NT2/D1 (cell line): ENCODE measurements at regions not wholly inside any gene's neighbourhood (a gene's known extent, or its start where the extent isn't known, plus 50 kb on each side); places are given as distances from the start of the nearest gene placed in this dataset.
"Not testable (repeated sequence)": the region's sequence is repeated elsewhere in the genome, so short reads cannot be mapped to it uniquely, and the experiment has no call there.

ENCODE experiments used
- DNase-seq: peaks from one replicate; pipeline ENCODE4 v3.0.0-alpha.2; 2011; ENCODE audit warnings: low read depth, low spot score
- H3K27me3 ChIP-seq: 2 replicates; pipeline ENCODE4 v1.6.0; 2011; ENCODE audit warnings: mild to moderate bottlenecking; ENCODE audit not compliant: insufficient read length, insufficient read depth
- H3K36me3 ChIP-seq: 2 replicates; pipeline ENCODE4 v1.6.1; 2011; ENCODE audit warnings: mild to moderate bottlenecking, low read length, mixed read lengths; ENCODE audit not compliant: insufficient read depth, insufficient read length
- H3K4me1 ChIP-seq: 2 replicates; pipeline ENCODE4 v1.5.1; 2011; ENCODE audit not compliant: insufficient read depth, insufficient read length
- H3K4me3 ChIP-seq: 2 replicates; pipeline ENCODE4 v1.5.1; 2011; ENCODE audit warnings: low read depth; ENCODE audit not compliant: insufficient read length
- H3K9ac ChIP-seq: 2 replicates; pipeline ENCODE4 v1.6.0; 2011; ENCODE audit warnings: low read depth; ENCODE audit not compliant: insufficient read length
- H3K9me3 ChIP-seq: 2 replicates; pipeline ENCODE4 v1.5.1; 2011; ENCODE audit warnings: mild to moderate bottlenecking, low read length; ENCODE audit not compliant: insufficient read depth
- SUZ12 ChIP-seq: IDR thresholded peaks from 2 replicates; pipeline ENCODE4 v1.6.1; 2011; ENCODE audit not compliant: insufficient read length, insufficient read depth; ENCODE audit errors: extremely low read depth
- YY1 ChIP-seq: IDR thresholded peaks from 2 replicates; pipeline ENCODE4 v1.6.1; 2011; ENCODE audit not compliant: insufficient read length, insufficient read depth
- ZNF274 ChIP-seq: IDR thresholded peaks from 2 replicates; pipeline ENCODE4 v1.6.1; 2011; ENCODE audit warnings: mild to moderate bottlenecking, low read depth, low read length

DNA sequence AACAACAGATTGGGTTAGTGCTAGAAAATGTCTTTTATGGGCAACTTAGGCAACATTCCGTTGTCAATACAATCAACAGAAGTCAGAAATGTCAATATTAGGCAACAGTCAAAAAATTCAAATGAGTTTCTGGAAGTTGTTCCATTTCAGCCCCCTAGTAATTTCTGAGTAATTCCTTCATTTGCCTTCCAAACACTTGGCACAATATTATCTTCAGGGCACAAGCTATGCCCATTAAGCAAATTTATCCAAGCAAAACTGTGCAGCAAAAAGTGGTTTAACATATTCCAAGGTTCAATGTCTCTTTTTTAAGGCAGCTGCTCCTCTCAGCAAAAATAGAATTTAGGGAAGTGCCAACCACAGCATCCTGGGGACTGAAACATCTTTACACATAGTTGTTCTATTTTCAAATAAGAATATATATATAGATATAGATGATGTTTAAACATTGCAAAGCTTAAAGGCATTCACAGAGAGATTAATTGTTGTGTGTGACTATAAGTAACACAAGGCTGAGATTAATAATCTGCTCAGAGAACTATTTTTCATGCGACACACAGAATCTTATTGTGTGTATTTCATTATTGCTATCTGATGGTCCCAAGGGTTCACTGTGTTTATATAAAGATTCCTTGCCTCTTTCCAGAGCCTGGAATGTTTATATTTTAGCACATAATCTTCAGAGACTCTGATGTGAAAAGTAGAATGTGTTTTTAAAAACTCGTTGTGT lies 75.2 kb upstream of the ADTRP start:
- TF ChIP-seq ZNF274, result no peak
- no peak for TF ChIP-seq SUZ12
- TF ChIP-seq YY1, result no peak
- H3K4me1 ChIP-seq, result no peaks in the 10 kb centered on the region
- H3K9ac ChIP-seq, result no peak overlapping the region
- no peak overlapping the region for H3K4me3 ChIP-seq
- H3K36me3 ChIP-seq, result no peaks in the 10 kb centered on the region
- no peaks in the 10 kb centered on the region for H3K27me3 ChIP-seq
- DNase-seq, result no peak
- no peaks in the 10 kb centered on the region for H3K9me3 ChIP-seq

DNA sequence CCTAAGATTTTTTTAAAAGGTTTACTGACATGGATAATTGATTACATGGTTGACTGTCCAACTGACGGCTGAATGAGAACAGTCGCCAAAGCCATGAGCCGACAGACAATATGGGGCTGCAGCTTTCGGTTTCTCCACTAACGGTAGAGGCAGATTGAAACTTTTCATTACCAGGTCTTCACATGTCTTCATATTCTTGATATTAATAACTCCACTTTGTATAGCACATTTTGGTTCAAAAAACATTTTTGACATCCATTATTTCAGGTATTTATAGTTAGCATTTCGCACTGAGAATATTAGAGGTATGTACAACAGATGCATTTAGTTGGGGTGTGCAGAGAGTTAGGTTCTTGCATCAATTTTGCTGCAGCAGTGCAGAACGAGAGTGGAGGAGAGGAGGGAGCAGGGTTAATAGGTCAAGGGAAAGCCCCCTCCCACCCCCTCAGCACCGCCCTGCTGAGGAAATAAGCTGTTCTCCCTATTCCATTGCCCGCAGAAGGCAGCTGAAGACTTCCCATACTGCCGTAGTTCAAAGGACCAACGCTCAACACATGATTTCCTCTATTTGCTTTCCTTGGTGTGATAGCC lies 73.6 kb upstream of the ADTRP start:
- no peaks in the 10 kb centered on the region for H3K36me3 ChIP-seq
- no peaks in the 10 kb centered on the region for H3K27me3 ChIP-seq
- no peak overlapping the region for H3K9ac ChIP-seq
- TF ChIP-seq ZNF274 (no peak), YY1 (no peak), SUZ12 (no peak)
- H3K4me1 ChIP-seq, result no peaks in the 10 kb centered on the region
- no peaks in the 10 kb centered on the region for H3K9me3 ChIP-seq
- DNase-seq, result no peak
- no peak overlapping the region for H3K4me3 ChIP-seq

- no peaks in the 10 kb centered on the region for H3K27me3 ChIP-seq
- H3K4me1 ChIP-seq, result no peaks in the 10 kb centered on the region
- no peaks in the 10 kb centered on the region for H3K9me3 ChIP-seq
- no peak overlapping the region for H3K9ac ChIP-seq
- H3K4me3 ChIP-seq, result no peak overlapping the region
- TF ChIP-seq ZNF274 (no peak), YY1 (no peak), SUZ12 (no peak)
- no peak for DNase-seq
- H3K36me3 ChIP-seq, result no peaks in the 10 kb centered on the region
Observed at GRCh38 chr6:11851387-11851786, 72.8 kb upstream of the ADTRP start.

DNA sequence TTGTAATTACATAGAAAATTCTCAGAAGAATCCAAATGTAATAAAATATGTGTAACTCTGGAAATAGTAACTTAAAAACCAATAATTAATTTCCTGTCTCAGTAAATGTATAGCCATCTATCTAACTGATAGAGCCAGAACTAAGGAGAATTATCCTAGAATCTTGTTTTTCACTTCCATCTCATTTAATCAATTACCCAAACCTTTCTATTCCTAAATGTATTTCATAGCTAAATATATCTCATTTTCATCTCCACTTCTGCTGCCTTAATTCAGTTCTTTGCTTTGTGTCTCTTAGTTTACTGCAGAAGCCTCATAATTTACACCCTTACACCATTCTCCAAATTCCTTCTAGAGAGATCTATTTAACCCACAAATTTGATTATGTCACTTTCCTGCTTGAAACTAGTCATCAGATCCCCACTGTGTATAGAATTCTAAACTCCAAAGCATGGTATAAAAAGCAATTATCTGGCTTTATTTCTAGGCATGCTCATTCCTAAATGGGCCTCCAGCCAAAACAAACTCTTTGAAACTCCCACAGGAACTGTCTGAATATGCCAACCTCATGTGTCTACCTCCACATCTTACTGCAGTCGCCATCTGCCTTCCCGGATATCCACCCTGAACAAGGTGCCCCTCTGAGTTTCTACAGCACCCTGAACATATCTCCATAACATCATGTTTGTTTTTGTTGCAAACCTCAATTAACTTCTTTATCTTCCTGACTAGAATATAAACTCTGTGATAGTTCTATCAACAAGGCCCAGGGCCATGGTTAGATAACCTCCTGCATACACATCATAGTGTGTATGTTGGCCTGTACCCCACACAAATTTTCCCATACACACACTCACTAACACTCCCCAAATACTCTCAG lies 70.5 kb upstream of the ADTRP start:
- Histone ChIP-seq H3K9ac (no peak overlapping the region), H3K36me3 (no peaks in the 10 kb centered on the region), H3K4me1 (no peaks in the 10 kb centered on the region), H3K4me3 (no peak overlapping the region), H3K27me3 (no peaks in the 10 kb centered on the region), H3K9me3 (no peaks in the 10 kb centered on the region)
- no peak for TF ChIP-seq SUZ12
- no peak for TF ChIP-seq ZNF274
- no peak for TF ChIP-seq YY1
- DNase-seq, result no peak

DNA sequence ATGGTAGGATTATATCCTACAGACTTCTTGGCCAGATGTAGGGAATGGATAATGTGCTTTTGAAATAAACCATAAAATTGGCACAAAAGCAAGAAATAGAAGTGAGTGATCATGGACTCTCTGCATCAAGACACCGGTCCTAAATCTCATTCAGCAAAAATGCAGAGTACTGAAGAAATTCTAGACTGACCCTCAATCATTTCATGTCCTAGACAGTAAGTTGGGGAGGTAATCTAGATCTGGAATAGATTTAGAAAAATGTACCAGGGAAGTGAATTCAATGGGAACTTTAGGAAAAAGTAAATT lies 69.7 kb upstream of the ADTRP start:
- Histone ChIP-seq H3K36me3 (no peaks in the 10 kb centered on the region), H3K4me1 (no peaks in the 10 kb centered on the region), H3K9ac (no peak overlapping the region), H3K4me3 (no peak overlapping the region), H3K27me3 (no peaks in the 10 kb centered on the region), H3K9me3 (no peaks in the 10 kb centered on the region)
- DNase-seq, result no peak
- TF ChIP-seq ZNF274 (no peak), YY1 (no peak), SUZ12 (no peak)

GRCh38 chr6:11847515-11848345 lies 69.1 kb upstream of the ADTRP start:
- no peak for DNase-seq
- Histone ChIP-seq H3K4me1 (no peaks in the 10 kb centered on the region), H3K9ac (no peak overlapping the region), H3K9me3 (no peaks in the 10 kb centered on the region), H3K36me3 (no peaks in the 10 kb centered on the region), H3K4me3 (no peak overlapping the region), H3K27me3 (no peaks in the 10 kb centered on the region)
- TF ChIP-seq ZNF274 (no peak), YY1 (no peak), SUZ12 (no peak)

DNA sequence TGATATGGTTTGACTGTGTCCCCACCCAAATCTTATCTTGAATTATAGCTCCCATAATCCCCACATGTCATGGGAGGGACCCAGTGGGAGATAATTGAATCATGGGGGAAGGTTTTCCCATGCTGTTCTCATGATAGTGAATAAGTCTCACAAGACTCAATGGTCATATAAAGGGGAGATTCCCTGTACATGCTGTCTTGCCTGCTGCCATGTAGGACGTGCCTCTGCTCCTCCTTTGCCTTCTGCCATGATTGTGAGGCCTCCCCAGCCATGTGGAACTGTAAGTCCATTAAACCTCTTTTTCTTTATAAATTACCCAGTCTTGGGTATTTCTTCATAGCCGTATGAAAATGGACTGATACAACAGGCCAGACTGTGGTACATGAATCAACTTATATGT lies 68.5 kb upstream of the ADTRP start:
- H3K9me3 ChIP-seq, H3K9ac ChIP-seq, H3K4me3 ChIP-seq, DNase-seq, H3K27me3 ChIP-seq, H3K36me3 ChIP-seq, H3K4me1 ChIP-seq: not testable (repeated sequence)
